Spleen (tissue), 7 donors: ENCODE measurements at regions not wholly inside any gene's neighbourhood (a gene's known extent, or its start where the extent isn't known, plus 50 kb on each side); places are given as distances from the start of the nearest gene placed in this dataset.

Experiments used
- CTCF ChIP-seq, 11 experiments: fragments of 200-600 bp in 7 of 11; fragments of 450-650 bp in 4 of 11; sonication (generic) in 4 of 11; IDR thresholded peaks in 8 of 11; conservative IDR thresholded peaks in 3 of 11; 1 replicate in 7 of 11; 2 replicates in 4 of 11; pipeline versions ENCODE4 v1.4.0 to v1.8.0; 2016 to 2021; ENCODE audit warnings: antibody characterized with exemption in 11 of 11, inconsistent platforms in 4 of 11, mild to moderate bottlenecking in 1 of 11
- POLR2A ChIP-seq, 3 donors: fragments of 450-650 bp; IDR thresholded peaks; one replicate each; pipeline ENCODE4 v1.5.1; 2017; ENCODE audit warnings: antibody characterized with exemption in 3 of 3, mild to moderate bottlenecking in 1 of 3
- POLR2AphosphoS5 ChIP-seq, 3 donors: sonication (generic); formaldehyde crosslinking; IDR thresholded peaks; one replicate each; pipeline ENCODE4 v1.5.1; 2017; ENCODE audit warnings: antibody characterized with exemption in 3 of 3
- donor health status: DM: no; HTN: no; CAD: no; lungs with moderate emphysema.
- donor health status: DM: no; HTN: no; CAD: no.
- donor health status: DM: no; HTN: no; CAD: no.

DNA sequence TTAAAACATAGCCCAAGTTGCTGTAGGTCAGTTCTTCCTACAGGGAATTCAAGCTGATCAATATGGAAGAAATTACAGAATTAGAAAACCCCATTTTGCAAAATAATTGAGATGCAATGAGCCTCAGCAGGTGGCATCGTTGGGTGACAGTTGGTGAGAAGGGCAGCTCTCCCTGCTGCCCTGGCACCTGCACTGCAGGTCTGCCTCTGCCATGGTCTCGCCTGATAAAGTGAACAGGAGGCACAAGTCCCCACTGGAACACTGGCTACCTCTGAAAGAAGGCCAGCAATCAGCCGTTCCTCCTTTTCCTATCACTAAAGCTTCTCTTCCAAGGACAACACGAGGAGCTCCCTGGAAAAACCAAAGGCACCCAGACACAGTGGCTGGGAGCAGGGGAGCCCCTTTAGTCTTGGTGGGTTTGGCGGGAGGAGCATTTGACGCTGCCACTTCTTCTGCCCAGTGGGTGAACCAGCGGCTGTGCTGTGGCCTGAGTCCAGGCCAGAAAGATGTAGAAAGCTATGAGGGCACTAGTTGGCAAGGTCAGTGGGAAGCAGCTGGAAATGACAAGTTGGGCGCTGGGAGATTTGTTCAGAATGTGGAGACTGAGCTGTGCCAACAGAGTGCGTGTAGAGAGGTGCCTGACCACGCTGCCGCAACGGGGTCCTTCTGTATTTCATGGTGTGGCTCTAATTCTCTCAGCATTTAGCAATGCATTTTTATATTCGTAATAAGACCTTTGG is 93.1 kb downstream of the RIPK4 start:
- no peak for TF ChIP-seq CTCF (IDR thresholded peaks at IDR 0.05 in 8 of 11, conservative IDR thresholded peaks at IDR 0.05 in 3 of 11)
- no peak for TF ChIP-seq POLR2A (IDR thresholded peaks at IDR 0.05)
- TF ChIP-seq POLR2AphosphoS5 (IDR thresholded peaks at IDR 0.05), result no peak
